Omental fat pad (tissue), 3 donors: ENCODE measurements at regions not wholly inside any gene's neighbourhood (a gene's known extent, or its start where the extent isn't known, plus 50 kb on each side); places are given as distances from the start of the nearest gene placed in this dataset.

Source experiments
- ATAC-seq: fragments of 150-250 bp; one replicate; pipeline ENCODE4 v1.9.1; 2016; ENCODE audit warnings: mild to moderate bottlenecking, moderate library complexity; ENCODE audit not compliant: low FRiP score
- DNase-seq: peaks from one replicate; pipeline ENCODE4 v3.0.0-alpha.2; 2019; ENCODE audit warnings: low spot score
- CTCF ChIP-seq, 3 donors: fragments of 450-650 bp; IDR thresholded peaks; one replicate each; pipeline ENCODE4 v1.5.1; 2016 to 2017; ENCODE audit warnings: antibody characterized with exemption in 3 of 3, mild to moderate bottlenecking in 3 of 3, moderate library complexity in 2 of 3

GRCh38 chr1:90204780-90205179 is 209.9 kb downstream of the ZNF326 start:
- no peak for ATAC-seq
- no peak for TF ChIP-seq CTCF (IDR thresholded peaks at IDR 0.05)
- DNase-seq: no peak

- DNase-seq: no peak
- TF ChIP-seq CTCF (IDR thresholded peaks at IDR 0.05): no peak
- no peak for ATAC-seq
Measured at GRCh38 chr1:90204023-90204590, 209.2 kb downstream of the ZNF326 start.

- no peak for DNase-seq
- ATAC-seq: no peak
- TF ChIP-seq CTCF (IDR thresholded peaks at IDR 0.05): no peak
Measured at GRCh38 chr1:90201467-90202358, 206.8 kb downstream of the ZNF326 start.

- DNase-seq: no peak
- no peak for ATAC-seq
- TF ChIP-seq CTCF (IDR thresholded peaks at IDR 0.05): no peak
Measured at GRCh38 chr1:90200646-90201205, 205.8 kb downstream of the ZNF326 start.

- no peak for DNase-seq
- TF ChIP-seq CTCF (IDR thresholded peaks at IDR 0.05): no peak
- no peak for ATAC-seq
Measured at GRCh38 chr1:90198616-90199332, 203.9 kb downstream of the ZNF326 start.

- TF ChIP-seq CTCF (IDR thresholded peaks at IDR 0.05): no peak
- no peak for ATAC-seq
- no peak for DNase-seq
Measured at GRCh38 chr1:90193116-90193515, 198.2 kb downstream of the ZNF326 start.
